ENCODE measurements at regions not wholly inside any gene's neighbourhood (a gene's known extent, or its start where the extent isn't known, plus 50 kb on each side); places are given as distances from the start of the nearest gene placed in this dataset.

- TF ChIP-seq EZH2 (IDR thresholded peaks at IDR 0.05; ENCODE audit: borderline replicate concordance, low read length) (no peak), CTCF (IDR thresholded peaks at IDR 0.05; ENCODE audit: low read length) (no peak)
These were observed 140.5 kb upstream of the LHX5 start for GRCh38 chr12:113612076-113612728.
